HEK293 (cell line): ENCODE measurements at regions not wholly inside any gene's neighbourhood (a gene's known extent, or its start where the extent isn't known, plus 50 kb on each side); places are given as distances from the start of the nearest gene placed in this dataset.

Source experiments
- CTCF ChIA-PET: fragments of 350-600 bp; formaldehyde crosslinking; extraction: SDS; loops from one replicate; lab custom pipeline; 2021; ENCODE audit warnings: antibody characterized with exemption; lab: Yijun Ruan, JAX
- POLR2A ChIA-PET: fragments of 300-600 bp; formaldehyde crosslinking; extraction: SDS; loops from one replicate; lab custom pipeline; 2020; ENCODE audit warnings: antibody characterized with exemption, inconsistent platforms; lab: Yijun Ruan, JAX
- H3K27ac ChIP-seq: fragments of 200-500 bp; sonication (Bioruptor generic); 2 replicates; pipeline ENCODE4 v1.5.1; 2014; ENCODE audit warnings: low read depth, low read length, control low read depth, inconsistent platforms; ENCODE audit errors: extremely low read depth
- H3K36me3 ChIP-seq, 2 experiments: fragments of 200-500 bp in 1 of 2; sonication (Bioruptor generic) in 1 of 2; 1 replicate in 1 of 2; 2 replicates in 1 of 2; pipeline ENCODE4 v1.5.1; 2014 to 2017; ENCODE audit warnings: inconsistent platforms in 2 of 2, low read length in 2 of 2; ENCODE audit not compliant: control insufficient read depth in 2 of 2, insufficient read depth in 1 of 2
- H3K4me1 ChIP-seq: fragments of 200-500 bp; sonication (Bioruptor generic); 2 replicates; pipeline ENCODE4 v1.5.1; 2014; ENCODE audit warnings: mild to moderate bottlenecking, low read length, inconsistent platforms; ENCODE audit not compliant: control insufficient read depth, insufficient read depth
- H3K4me3 ChIP-seq: 2 replicates; pipeline ENCODE4 v1.5.1; 2011; ENCODE audit warnings: low read depth, mild to moderate bottlenecking, control low read depth, low read length, moderate library complexity
- H3K9me3 ChIP-seq: fragments of 200-500 bp; sonication (Bioruptor generic); 2 replicates; pipeline ENCODE4 v1.5.1; 2014; ENCODE audit warnings: low read depth, low read length, inconsistent platforms; ENCODE audit not compliant: control insufficient read depth, insufficient read depth
- GLIS2 ChIP-seq: fragments of 450-650 bp; formaldehyde crosslinking; IDR thresholded peaks from 2 replicates; pipeline ENCODE4 v1.5.1; 2016; ENCODE audit warnings: missing biosample characterization, missing genetic modification characterization
- HOXC10 ChIP-seq: sonication (generic); formaldehyde crosslinking; IDR thresholded peaks from 2 replicates; pipeline ENCODE4 v1.8.1; 2023; ENCODE audit warnings: mild to moderate bottlenecking, missing genetic modification reagents
- PRDM1 ChIP-seq: fragments of 450-650 bp; formaldehyde crosslinking; IDR thresholded peaks from 2 replicates; pipeline ENCODE4; 2016; ENCODE audit warnings: missing biosample characterization, missing genetic modification characterization
- REPIN1 ChIP-seq: fragments of 450-650 bp; formaldehyde crosslinking; IDR thresholded peaks from 2 replicates; pipeline ENCODE4 v1.5.1; 2017; ENCODE audit warnings: missing biosample characterization, missing genetic modification characterization, low read depth
- SCRT1 ChIP-seq: fragments of 450-650 bp; formaldehyde crosslinking; IDR thresholded peaks from 2 replicates; pipeline ENCODE4 v1.5.1; 2016; ENCODE audit warnings: missing biosample characterization, missing genetic modification characterization, borderline replicate concordance
- YY2 ChIP-seq: fragments of 450-650 bp; formaldehyde crosslinking; IDR thresholded peaks from 2 replicates; pipeline ENCODE4 v1.5.1; 2016; ENCODE audit warnings: missing biosample characterization, missing genetic modification characterization
- ZBTB21 ChIP-seq: fragments of 450-650 bp; formaldehyde crosslinking; IDR thresholded peaks from 2 replicates; pipeline ENCODE4 v1.5.1; 2017; ENCODE audit warnings: missing biosample characterization, missing genetic modification characterization
- ZBTB7A ChIP-seq: fragments of 450-650 bp; formaldehyde crosslinking; IDR thresholded peaks from 2 replicates; pipeline ENCODE4 v1.5.1; 2016; ENCODE audit warnings: low read depth, missing biosample characterization, missing genetic modification characterization
- ZEB2 ChIP-seq: fragments of 450-650 bp; formaldehyde crosslinking; IDR thresholded peaks from 2 replicates; pipeline ENCODE4 v1.5.1; 2016; ENCODE audit warnings: missing biosample characterization, missing genetic modification characterization
- ZFP69B ChIP-seq: fragments of 450-650 bp; formaldehyde crosslinking; IDR thresholded peaks from 2 replicates; pipeline ENCODE4 v1.5.1; 2016; ENCODE audit warnings: missing biosample characterization, missing genetic modification characterization
- ZNF112 ChIP-seq: fragments of 450-650 bp; formaldehyde crosslinking; IDR thresholded peaks from 2 replicates; pipeline ENCODE4 v1.5.0; 2017; ENCODE audit warnings: missing biosample characterization, missing genetic modification characterization
- ZNF133 ChIP-seq: fragments of 450-650 bp; formaldehyde crosslinking; IDR thresholded peaks from 2 replicates; pipeline ENCODE4 v1.5.1; 2016; ENCODE audit warnings: missing biosample characterization, missing genetic modification characterization
- ZNF266 ChIP-seq: fragments of 450-650 bp; formaldehyde crosslinking; IDR thresholded peaks from 2 replicates; pipeline ENCODE4 v1.5.1; 2016; ENCODE audit warnings: missing biosample characterization, missing genetic modification characterization, low read depth
- ZNF274 ChIP-seq, 2 experiments: fragments of 200-500 bp in 1 of 2; fragments of 450-650 bp in 1 of 2; sonication (Bioruptor generic) in 1 of 2; formaldehyde crosslinking in 1 of 2; IDR thresholded peaks; 2 replicates each; pipeline versions ENCODE4 v1.5.1 to v1.6.1; 2014 to 2016; ENCODE audit warnings: borderline replicate concordance in 1 of 2, inconsistent platforms in 1 of 2, low read length in 1 of 2, missing biosample characterization in 1 of 2, missing genetic modification characterization in 1 of 2
- ZNF324 ChIP-seq: fragments of 450-650 bp; formaldehyde crosslinking; IDR thresholded peaks from 2 replicates; pipeline ENCODE4 v1.5.1; 2016; ENCODE audit warnings: missing biosample characterization, missing genetic modification characterization
- ZNF350 ChIP-seq: fragments of 450-650 bp; formaldehyde crosslinking; IDR thresholded peaks from 2 replicates; pipeline ENCODE4 v1.5.0; 2017; ENCODE audit warnings: missing biosample characterization, mild to moderate bottlenecking, missing genetic modification characterization
- ZNF416 ChIP-seq: fragments of 450-650 bp; formaldehyde crosslinking; IDR thresholded peaks from 2 replicates; pipeline ENCODE4 v1.5.1; 2016; ENCODE audit warnings: missing biosample characterization, missing genetic modification characterization
- ZNF423 ChIP-seq: fragments of 450-650 bp; formaldehyde crosslinking; IDR thresholded peaks from 2 replicates; pipeline ENCODE4 v1.5.1; 2016; ENCODE audit warnings: missing biosample characterization, missing genetic modification characterization
- ZNF529 ChIP-seq: fragments of 450-650 bp; formaldehyde crosslinking; IDR thresholded peaks from 2 replicates; pipeline ENCODE4 v1.5.1; 2017; ENCODE audit warnings: missing genetic modification characterization, missing biosample characterization; ENCODE audit not compliant: insufficient replicate concordance
- ZNF549 ChIP-seq: fragments of 450-650 bp; IDR thresholded peaks from 2 replicates; pipeline ENCODE4 v1.5.1; 2018; ENCODE audit warnings: missing biosample characterization, missing genetic modification characterization, mild to moderate bottlenecking, inconsistent platforms, moderate library complexity
- ZNF747 ChIP-seq: fragments of 450-650 bp; formaldehyde crosslinking; IDR thresholded peaks from 2 replicates; pipeline ENCODE4 v1.5.1; 2016; ENCODE audit warnings: missing biosample characterization, missing genetic modification characterization
- ZNF76 ChIP-seq: fragments of 450-650 bp; formaldehyde crosslinking; IDR thresholded peaks from 2 replicates; pipeline ENCODE4; 2016; ENCODE audit warnings: low read depth, missing biosample characterization, missing genetic modification characterization, borderline replicate concordance
- ZNF791 ChIP-seq: fragments of 450-650 bp; formaldehyde crosslinking; IDR thresholded peaks from 2 replicates; pipeline ENCODE4 v1.5.1; 2016; ENCODE audit warnings: missing biosample characterization, missing genetic modification characterization
- TF ChIP-seq, protein P1 (sequence below): fragments of 450-650 bp; formaldehyde crosslinking; IDR thresholded peaks from 2 replicates; pipeline ENCODE4; 2016; ENCODE audit warnings: missing biosample characterization, missing genetic modification characterization
- TF ChIP-seq, protein P2 (sequence below): fragments of 450-650 bp; formaldehyde crosslinking; IDR thresholded peaks from 2 replicates; pipeline ENCODE4 v1.5.1; 2017; ENCODE audit warnings: missing biosample characterization, missing genetic modification characterization
- TF ChIP-seq, protein P3 (sequence below): fragments of 450-650 bp; formaldehyde crosslinking; IDR thresholded peaks from 2 replicates; pipeline ENCODE4 v1.5.1; 2016; ENCODE audit warnings: missing biosample characterization, missing genetic modification characterization
- TF ChIP-seq, protein P4 (sequence below): fragments of 450-650 bp; formaldehyde crosslinking; optimal IDR thresholded peaks from 2 replicates; pipeline ENCODE3; 2016; ENCODE audit warnings: missing biosample characterization, mild to moderate bottlenecking, missing genetic modification characterization

DNA sequence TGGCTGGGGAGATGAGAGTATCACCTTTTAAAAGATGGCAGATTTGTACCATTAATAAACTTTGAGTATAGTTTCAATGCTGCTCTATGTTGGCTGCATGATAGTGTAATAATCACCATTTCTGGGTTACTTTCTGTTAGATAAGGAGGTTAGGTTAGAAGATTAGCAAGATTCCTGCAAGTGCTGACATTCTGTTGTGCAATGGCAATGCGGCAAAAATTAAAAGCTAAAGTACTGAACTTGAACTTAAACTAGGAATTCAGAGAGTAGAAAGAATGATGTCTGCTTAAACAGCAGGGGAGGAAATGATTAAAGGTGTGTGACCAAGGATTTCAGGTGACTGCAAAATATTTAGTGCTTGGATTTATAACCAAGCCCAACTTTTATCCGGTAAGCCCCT lies 399.8 kb upstream of the MON1B start:
- no peaks in the 10 kb centered on the region for H3K36me3 ChIP-seq
- no peaks in the 10 kb centered on the region for H3K9me3 ChIP-seq
- H3K27ac ChIP-seq = no peak overlapping the region
- CTCF ChIA-PET = no interaction called here
- POLR2A ChIA-PET = no interaction called here
- H3K4me1 ChIP-seq = no peaks in the 10 kb centered on the region
- no peak overlapping the region for H3K4me3 ChIP-seq
- TF ChIP-seq YY2 (tag by site-specific recombination) (no peak), ZNF549 (no peak), ZBTB21 (no peak), ZNF423 (tag by site-specific recombination) (no peak), ZNF133 (tag by site-specific recombination) (no peak), HOXC10 (CRISPR knock-in tag) (no peak), PRDM1 (tag by site-specific recombination) (no peak), ZEB2 (no peak), SCRT1 (tag by site-specific recombination) (no peak), REPIN1 (tag by site-specific recombination) (no peak), ZFP69B (tag by site-specific recombination) (no peak), ZNF791 (tag by site-specific recombination) (no peak), ZNF350 (tag by site-specific recombination) (no peak), ZNF324 (tag by site-specific recombination) (no peak), GLIS2 (no peak)
- TF ChIP-seq, protein P1, sequence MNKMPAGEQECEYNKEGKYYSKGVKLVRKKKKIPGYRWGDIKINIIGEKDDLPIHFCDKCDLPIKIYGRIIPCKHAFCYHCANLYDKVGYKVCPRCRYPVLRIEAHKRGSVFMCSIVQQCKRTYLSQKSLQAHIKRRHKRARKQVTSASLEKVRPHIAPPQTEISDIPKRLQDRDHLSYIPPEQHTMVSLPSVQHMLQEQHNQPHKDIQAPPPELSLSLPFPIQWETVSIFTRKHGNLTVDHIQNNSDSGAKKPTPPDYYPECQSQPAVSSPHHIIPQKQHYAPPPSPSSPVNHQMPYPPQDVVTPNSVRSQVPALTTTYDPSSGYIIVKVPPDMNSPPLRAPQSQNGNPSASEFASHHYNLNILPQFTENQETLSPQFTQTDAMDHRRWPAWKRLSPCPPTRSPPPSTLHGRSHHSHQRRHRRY (tag by site-specific recombination) = no peak
- TF ChIP-seq, protein P2, sequence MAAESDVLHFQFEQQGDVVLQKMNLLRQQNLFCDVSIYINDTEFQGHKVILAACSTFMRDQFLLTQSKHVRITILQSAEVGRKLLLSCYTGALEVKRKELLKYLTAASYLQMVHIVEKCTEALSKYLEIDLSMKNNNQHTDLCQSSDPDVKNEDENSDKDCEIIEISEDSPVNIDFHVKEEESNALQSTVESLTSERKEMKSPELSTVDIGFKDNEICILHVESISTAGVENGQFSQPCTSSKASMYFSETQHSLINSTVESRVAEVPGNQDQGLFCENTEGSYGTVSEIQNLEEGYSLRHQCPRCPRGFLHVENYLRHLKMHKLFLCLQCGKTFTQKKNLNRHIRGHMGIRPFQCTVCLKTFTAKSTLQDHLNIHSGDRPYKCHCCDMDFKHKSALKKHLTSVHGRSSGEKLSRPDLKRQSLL (tag by site-specific recombination) = no peak
- TF ChIP-seq, protein P3, sequence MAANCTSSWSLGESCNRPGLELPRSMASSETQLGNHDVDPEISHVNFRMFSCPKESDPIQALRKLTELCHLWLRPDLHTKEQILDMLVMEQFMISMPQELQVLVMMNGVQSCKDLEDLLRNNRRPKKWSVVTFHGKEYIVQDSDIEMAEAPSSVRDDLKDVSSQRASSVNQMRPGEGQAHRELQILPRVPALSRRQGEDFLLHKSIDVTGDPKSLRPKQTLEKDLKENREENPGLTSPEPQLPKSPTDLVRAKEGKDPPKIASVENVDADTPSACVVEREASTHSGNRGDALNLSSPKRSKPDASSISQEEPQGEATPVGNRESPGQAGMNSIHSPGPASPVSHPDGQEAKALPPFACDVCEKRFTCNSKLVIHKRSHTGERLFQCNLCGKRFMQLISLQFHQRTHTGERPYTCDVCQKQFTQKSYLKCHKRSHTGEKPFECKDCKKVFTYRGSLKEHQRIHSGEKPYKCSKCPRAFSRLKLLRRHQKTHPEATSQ (tag by site-specific recombination) = no peak
- TF ChIP-seq, protein P4, sequence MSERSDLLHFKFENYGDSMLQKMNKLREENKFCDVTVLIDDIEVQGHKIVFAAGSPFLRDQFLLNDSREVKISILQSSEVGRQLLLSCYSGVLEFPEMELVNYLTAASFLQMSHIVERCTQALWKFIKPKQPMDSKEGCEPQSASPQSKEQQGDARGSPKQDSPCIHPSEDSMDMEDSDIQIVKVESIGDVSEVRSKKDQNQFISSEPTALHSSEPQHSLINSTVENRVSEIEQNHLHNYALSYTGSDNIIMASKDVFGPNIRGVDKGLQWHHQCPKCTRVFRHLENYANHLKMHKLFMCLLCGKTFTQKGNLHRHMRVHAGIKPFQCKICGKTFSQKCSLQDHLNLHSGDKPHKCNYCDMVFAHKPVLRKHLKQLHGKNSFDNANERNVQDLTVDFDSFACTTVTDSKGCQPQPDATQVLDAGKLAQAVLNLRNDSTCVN (tag by site-specific recombination) = no peak

DNA sequence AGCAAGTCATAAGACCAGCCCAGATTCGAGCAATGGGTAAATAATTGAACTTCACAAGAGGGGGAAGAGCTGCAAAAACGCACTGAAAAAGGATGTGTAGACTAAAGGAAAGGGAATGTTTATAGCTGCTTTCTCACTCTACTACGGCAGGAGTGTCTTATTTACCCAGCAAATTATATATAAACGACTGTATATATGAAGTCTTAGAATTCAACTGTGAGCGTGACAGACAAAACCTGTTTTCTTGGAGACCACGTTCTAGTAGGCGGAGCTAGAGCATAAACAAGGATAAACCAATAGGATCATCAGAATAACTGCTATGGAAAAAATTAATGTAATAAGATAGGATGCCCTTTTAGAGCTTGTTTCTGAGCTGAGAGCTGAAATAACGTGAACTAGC lies 394.6 kb upstream of the MON1B start:
- TF ChIP-seq SCRT1 (tag by site-specific recombination) = no peak
- TF ChIP-seq, all 188 proteins: peak for 0
- ChIA-PET CTCF (no interaction called here), POLR2A (no interaction called here)
- no peak overlapping the region for H3K27ac ChIP-seq
- no peaks in the 10 kb centered on the region for H3K4me1 ChIP-seq
- H3K4me3 ChIP-seq = no peak overlapping the region
- H3K36me3 ChIP-seq = no peaks in the 10 kb centered on the region
- H3K9me3 ChIP-seq = no peaks in the 10 kb centered on the region

DNA sequence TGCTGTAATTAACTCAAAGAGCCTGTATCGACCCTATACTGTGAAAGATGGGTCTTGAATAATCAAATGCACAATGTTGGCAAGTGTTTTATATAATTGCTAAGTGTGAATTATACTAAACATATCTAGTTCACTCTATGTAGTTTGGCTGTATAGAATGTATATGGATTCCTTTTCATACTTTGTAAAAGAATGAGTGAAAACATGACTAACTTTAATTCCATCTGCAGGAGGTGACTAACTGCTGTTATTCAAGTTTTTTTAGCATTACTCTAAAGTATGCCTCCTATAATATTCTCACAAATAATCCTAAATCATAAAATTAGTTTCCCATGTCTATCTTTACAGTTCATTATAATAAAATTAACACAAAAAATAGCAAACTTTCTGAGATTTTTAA lies 394.0 kb upstream of the MON1B start:
- no peak overlapping the region for H3K27ac ChIP-seq
- no peaks in the 10 kb centered on the region for H3K4me1 ChIP-seq
- no peak overlapping the region for H3K4me3 ChIP-seq
- no peaks in the 10 kb centered on the region for H3K36me3 ChIP-seq
- CTCF ChIA-PET = no interaction called here
- no peaks in the 10 kb centered on the region for H3K9me3 ChIP-seq
- POLR2A ChIA-PET = no interaction called here
- TF ChIP-seq ZNF416 (tag by site-specific recombination) = no peak
- TF ChIP-seq ZNF266 = no peak
- no peak for TF ChIP-seq ZNF112 (tag by site-specific recombination)
- no peak for TF ChIP-seq ZNF791 (tag by site-specific recombination)
- no peak for TF ChIP-seq ZNF747 (tag by site-specific recombination)
- TF ChIP-seq ZNF274 (IDR thresholded peaks at IDR 0.05; ENCODE audit: low read length) = no peak
- TF ChIP-seq ZNF274 (tag by site-specific recombination; IDR thresholded peaks at IDR 0.05; ENCODE audit: borderline replicate concordance) = no peak
- TF ChIP-seq, protein P2 (tag by site-specific recombination) = no peak
- no peak for TF ChIP-seq ZNF76
- no peak for TF ChIP-seq ZBTB7A (tag by site-specific recombination)
- no peak for TF ChIP-seq ZNF529
